SK-N-SH treated with all-trans-retinoic acid at 6 μM for 48 hours (cell line): ENCODE measurements at regions not wholly inside any gene's neighbourhood (a gene's known extent, or its start where the extent isn't known, plus 50 kb on each side); places are given as distances from the start of the nearest gene placed in this dataset.

Experiments
- ATAC-seq: fragments of 200-7000 bp; cut with Tn5 transposase; 3 replicates; pipeline ENCODE4 v1.9.1; 2020; ENCODE audit warnings: mild to moderate bottlenecking, moderate library complexity
- ARNTL ChIP-seq: fragments of 450-650 bp; formaldehyde crosslinking; IDR thresholded peaks from 2 replicates; pipeline ENCODE4 v1.5.0; 2020; ENCODE audit warnings: low read depth, mild to moderate bottlenecking, moderate library complexity, borderline replicate concordance
- BACH2 ChIP-seq: fragments of 250-450 bp; sonication (Bioruptor Pico); IDR thresholded peaks from 2 replicates; pipeline ENCODE4 v1.9.0; 2021; ENCODE audit warnings: mild to moderate bottlenecking, borderline replicate concordance
- ISL1 ChIP-seq: fragments of 250-450 bp; sonication (Bioruptor Pico); IDR thresholded peaks from 2 replicates; pipeline ENCODE4 v2.1.2; 2022; ENCODE audit warnings: mild to moderate bottlenecking, moderate library complexity
- OSR1 ChIP-seq: fragments of 250-450 bp; sonication (Bioruptor Pico); IDR thresholded peaks from 2 replicates; pipeline ENCODE4 v1.8.0; 2022; ENCODE audit warnings: moderate library complexity, mild to moderate bottlenecking, inconsistent platforms
- PATZ1 ChIP-seq: fragments of 250-450 bp; sonication (Bioruptor Pico); IDR thresholded peaks from 2 replicates; pipeline ENCODE4 v1.8.0; 2020; ENCODE audit warnings: mild to moderate bottlenecking, moderate library complexity, borderline replicate concordance
- POU6F1 ChIP-seq: fragments of 250-450 bp; sonication (Bioruptor Pico); IDR thresholded peaks from 2 replicates; pipeline ENCODE4 v1.8.0; 2021; ENCODE audit warnings: low read depth, mild to moderate bottlenecking, moderate library complexity, borderline replicate concordance
- PPARA ChIP-seq: fragments of 250-450 bp; sonication (Bioruptor Pico); IDR thresholded peaks from 2 replicates; pipeline ENCODE4 v1.5.0; 2020; ENCODE audit warnings: mild to moderate bottlenecking, borderline replicate concordance
- RARB ChIP-seq: fragments of 250-450 bp; sonication (Bioruptor Pico); IDR thresholded peaks from 2 replicates; pipeline ENCODE4 v1.8.0; 2021; ENCODE audit warnings: mild to moderate bottlenecking, moderate library complexity
- SNAI2 ChIP-seq: fragments of 250-450 bp; sonication (Bioruptor Pico); IDR thresholded peaks from 2 replicates; pipeline ENCODE4 v1.5.0; 2020; ENCODE audit warnings: mild to moderate bottlenecking, moderate library complexity
- TOX ChIP-seq: fragments of 250-450 bp; sonication (Bioruptor Pico); IDR thresholded peaks from 2 replicates; pipeline ENCODE4 v1.8.0; 2021; ENCODE audit warnings: mild to moderate bottlenecking, moderate library complexity, borderline replicate concordance
- ZNF565 ChIP-seq: fragments of 450-650 bp; formaldehyde crosslinking; conservative IDR thresholded peaks from 2 replicates; pipeline ENCODE4 v1.5.0; 2020; ENCODE audit warnings: low read depth, mild to moderate bottlenecking, moderate library complexity
- ZNF70 ChIP-seq: fragments of 450-650 bp; formaldehyde crosslinking; IDR thresholded peaks from 2 replicates; pipeline ENCODE4 v1.5.0; 2020; ENCODE audit warnings: mild to moderate bottlenecking, moderate library complexity
- ZNF8 ChIP-seq: fragments of 450-650 bp; formaldehyde crosslinking; IDR thresholded peaks from 2 replicates; pipeline ENCODE4 v1.5.0; 2020; ENCODE audit warnings: mild to moderate bottlenecking, moderate library complexity
- TF ChIP-seq, protein P1 (sequence below): fragments of 250-450 bp; sonication (Bioruptor Pico); IDR thresholded peaks from 2 replicates; pipeline ENCODE4 v1.5.1; 2021; ENCODE audit warnings: mild to moderate bottlenecking, moderate library complexity
- TF ChIP-seq, protein P2 (sequence below): fragments of 250-450 bp; sonication (Bioruptor Pico); IDR thresholded peaks from 2 replicates; pipeline ENCODE4 v1.5.1; 2020; ENCODE audit warnings: low read depth, mild to moderate bottlenecking, moderate library complexity
- TF ChIP-seq, protein P3 (sequence below): fragments of 250-450 bp; sonication (Bioruptor Pico); IDR thresholded peaks from 2 replicates; pipeline ENCODE4 v1.5.0; 2020; ENCODE audit warnings: mild to moderate bottlenecking, moderate library complexity

- TF ChIP-seq BACH2 (CRISPR knock-in tag) (no peak), ARNTL (CRISPR knock-in tag) (no peak), PATZ1 (CRISPR knock-in tag) (no peak), POU6F1 (no peak), ZNF565 (no peak), ZNF70 (no peak), OSR1 (CRISPR knock-in tag) (no peak), ZNF8 (CRISPR knock-in tag) (no peak), PPARA (no peak), ISL1 (CRISPR knock-in tag) (no peak)
- TF ChIP-seq, protein P1, sequence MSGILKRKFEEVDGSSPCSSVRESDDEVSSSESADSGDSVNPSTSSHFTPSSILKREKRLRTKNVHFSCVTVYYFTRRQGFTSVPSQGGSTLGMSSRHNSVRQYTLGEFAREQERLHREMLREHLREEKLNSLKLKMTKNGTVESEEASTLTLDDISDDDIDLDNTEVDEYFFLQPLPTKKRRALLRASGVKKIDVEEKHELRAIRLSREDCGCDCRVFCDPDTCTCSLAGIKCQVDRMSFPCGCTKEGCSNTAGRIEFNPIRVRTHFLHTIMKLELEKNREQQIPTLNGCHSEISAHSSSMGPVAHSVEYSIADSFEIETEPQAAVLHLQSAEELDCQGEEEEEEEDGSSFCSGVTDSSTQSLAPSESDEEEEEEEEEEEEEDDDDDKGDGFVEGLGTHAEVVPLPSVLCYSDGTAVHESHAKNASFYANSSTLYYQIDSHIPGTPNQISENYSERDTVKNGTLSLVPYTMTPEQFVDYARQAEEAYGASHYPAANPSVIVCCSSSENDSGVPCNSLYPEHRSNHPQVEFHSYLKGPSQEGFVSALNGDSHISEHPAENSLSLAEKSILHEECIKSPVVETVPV (CRISPR knock-in tag), result no peak
- TF ChIP-seq, protein P2, sequence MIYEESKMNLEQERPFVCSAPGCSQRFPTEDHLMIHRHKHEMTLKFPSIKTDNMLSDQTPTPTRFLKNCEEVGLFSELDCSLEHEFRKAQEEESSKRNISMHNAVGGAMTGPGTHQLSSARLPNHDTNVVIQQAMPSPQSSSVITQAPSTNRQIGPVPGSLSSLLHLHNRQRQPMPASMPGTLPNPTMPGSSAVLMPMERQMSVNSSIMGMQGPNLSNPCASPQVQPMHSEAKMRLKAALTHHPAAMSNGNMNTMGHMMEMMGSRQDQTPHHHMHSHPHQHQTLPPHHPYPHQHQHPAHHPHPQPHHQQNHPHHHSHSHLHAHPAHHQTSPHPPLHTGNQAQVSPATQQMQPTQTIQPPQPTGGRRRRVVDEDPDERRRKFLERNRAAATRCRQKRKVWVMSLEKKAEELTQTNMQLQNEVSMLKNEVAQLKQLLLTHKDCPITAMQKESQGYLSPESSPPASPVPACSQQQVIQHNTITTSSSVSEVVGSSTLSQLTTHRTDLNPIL, result no peak
- ATAC-seq, result no peak
These were observed 1668.7 kb upstream of the PCDH7 start for GRCh38 chr4:29051381-29051965.

DNA sequence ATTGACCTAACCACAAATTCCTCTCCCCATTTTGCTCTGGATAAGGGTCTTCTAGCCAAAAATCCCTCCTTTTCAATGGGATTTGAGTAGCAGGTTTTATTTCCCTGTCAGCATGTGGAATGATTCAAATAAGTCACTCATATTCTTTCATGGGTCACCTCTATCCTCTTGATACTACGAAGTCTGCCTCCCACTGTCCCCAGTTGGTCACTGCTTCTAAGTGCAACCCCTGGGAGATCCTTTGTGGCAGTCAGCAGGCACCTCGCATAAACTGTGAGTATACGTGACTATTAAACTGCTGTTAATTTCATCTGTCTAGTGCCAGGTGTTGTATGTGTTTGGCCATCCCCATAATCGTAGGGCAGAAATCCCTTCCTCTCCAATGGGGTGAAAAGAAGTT is 1667.9 kb upstream of the PCDH7 start:
- no peak for ATAC-seq
- TF ChIP-seq, protein P3, sequence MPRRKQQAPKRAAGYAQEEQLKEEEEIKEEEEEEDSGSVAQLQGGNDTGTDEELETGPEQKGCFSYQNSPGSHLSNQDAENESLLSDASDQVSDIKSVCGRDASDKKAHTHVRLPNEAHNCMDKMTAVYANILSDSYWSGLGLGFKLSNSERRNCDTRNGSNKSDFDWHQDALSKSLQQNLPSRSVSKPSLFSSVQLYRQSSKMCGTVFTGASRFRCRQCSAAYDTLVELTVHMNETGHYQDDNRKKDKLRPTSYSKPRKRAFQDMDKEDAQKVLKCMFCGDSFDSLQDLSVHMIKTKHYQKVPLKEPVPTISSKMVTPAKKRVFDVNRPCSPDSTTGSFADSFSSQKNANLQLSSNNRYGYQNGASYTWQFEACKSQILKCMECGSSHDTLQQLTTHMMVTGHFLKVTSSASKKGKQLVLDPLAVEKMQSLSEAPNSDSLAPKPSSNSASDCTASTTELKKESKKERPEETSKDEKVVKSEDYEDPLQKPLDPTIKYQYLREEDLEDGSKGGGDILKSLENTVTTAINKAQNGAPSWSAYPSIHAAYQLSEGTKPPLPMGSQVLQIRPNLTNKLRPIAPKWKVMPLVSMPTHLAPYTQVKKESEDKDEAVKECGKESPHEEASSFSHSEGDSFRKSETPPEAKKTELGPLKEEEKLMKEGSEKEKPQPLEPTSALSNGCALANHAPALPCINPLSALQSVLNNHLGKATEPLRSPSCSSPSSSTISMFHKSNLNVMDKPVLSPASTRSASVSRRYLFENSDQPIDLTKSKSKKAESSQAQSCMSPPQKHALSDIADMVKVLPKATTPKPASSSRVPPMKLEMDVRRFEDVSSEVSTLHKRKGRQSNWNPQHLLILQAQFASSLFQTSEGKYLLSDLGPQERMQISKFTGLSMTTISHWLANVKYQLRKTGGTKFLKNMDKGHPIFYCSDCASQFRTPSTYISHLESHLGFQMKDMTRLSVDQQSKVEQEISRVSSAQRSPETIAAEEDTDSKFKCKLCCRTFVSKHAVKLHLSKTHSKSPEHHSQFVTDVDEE (CRISPR knock-in tag), result no peak
- TF ChIP-seq RARB (no peak), ARNTL (CRISPR knock-in tag) (no peak), BACH2 (CRISPR knock-in tag) (no peak), PATZ1 (CRISPR knock-in tag) (no peak), OSR1 (CRISPR knock-in tag) (no peak), TOX (CRISPR knock-in tag) (no peak), POU6F1 (no peak), ZNF70 (no peak), SNAI2 (CRISPR knock-in tag) (no peak), ZNF565 (no peak)
